HCT116 (cell line): ENCODE measurements at regions not wholly inside any gene's neighbourhood (a gene's known extent, or its start where the extent isn't known, plus 50 kb on each side); places are given as distances from the start of the nearest gene placed in this dataset.

Source experiments
- ATAC-seq: fragments of 200-7000 bp; cut with Tn5 transposase; 2 replicates; pipeline ENCODE4 v1.9.1; 2020; ENCODE audit warnings: mild to moderate bottlenecking, moderate library complexity
- BruUV-seq: library from RNA; stranded (reverse); fragments of 400-500 nt; replicated peaks from 2 replicates; lab custom pipeline; 2021; lab: Mats Ljungman, UMichigan
- CTCF ChIA-PET: fragments of 300-600 bp; sonication (Branson Sonifier 250); formaldehyde crosslinking; loops from one replicate; lab custom pipeline; 2021; ENCODE audit warnings: antibody characterized with exemption; lab: Charles Lee
- POLR2A ChIA-PET: fragments of 300-600, 350-600 bp; sonication (Branson Sonifier 250); formaldehyde crosslinking; loops from one replicate; lab custom pipeline; 2021; ENCODE audit warnings: antibody characterized with exemption; lab: Charles Lee
- RAD21 ChIA-PET, 2 experiments: fragments of 300-600 bp; sonication (Branson Sonifier 250); formaldehyde crosslinking; loops; one replicate each; lab custom pipeline; 2023; ENCODE audit warnings: low total read pairs in 2 of 2; ENCODE audit not compliant: uncharacterized antibody in 2 of 2, unreplicated experiment in 2 of 2, low non-redundant PET in 1 of 2; lab: Charles Lee
- DNase-seq: peaks from one replicate; pipeline ENCODE4 v3.0.0-alpha.2; 2010; ENCODE audit warnings: low read depth, low spot score
- H2AFZ ChIP-seq: fragments of 200-600 bp; shearing (Covaris generic), sonication (generic); 2 replicates; pipeline ENCODE4 v1.6.1; 2017; ENCODE audit warnings: low read depth, mixed run types, mixed read lengths, antibody characterized with exemption, low read length; ENCODE audit not compliant: poor library complexity, severe bottlenecking
- H3K27ac ChIP-seq: 2 replicates; pipeline ENCODE4 v1.5.1; 2012; ENCODE audit warnings: low read depth, low read length
- H3K27me3 ChIP-seq: fragments of 200-600 bp; sonication (generic); 2 replicates; pipeline ENCODE4 v1.6.1; 2016; ENCODE audit warnings: mixed run types, low read length, mixed read lengths; ENCODE audit not compliant: insufficient read depth
- H3K36me3 ChIP-seq, 2 experiments: fragments of 200-500 bp in 1 of 2; fragments of 200-600 bp in 1 of 2; sonication (Bioruptor generic) in 1 of 2; sonication (generic) in 1 of 2; 2 replicates each; pipeline versions ENCODE4 v1.5.1 to v1.6.1; 2014 to 2016; ENCODE audit warnings: low read length in 2 of 2, inconsistent platforms in 1 of 2, mixed read lengths in 1 of 2, mixed run types in 1 of 2; ENCODE audit not compliant: insufficient read depth in 2 of 2, control insufficient read depth in 1 of 2
- H3K4me1 ChIP-seq, 2 experiments: fragments of 200-600 bp in 1 of 2; sonication (generic) in 1 of 2; 2 replicates each; pipeline versions ENCODE4 v1.5.1 to v1.6.1; 2012 to 2017; ENCODE audit warnings: low read length in 2 of 2, inconsistent platforms in 1 of 2, mild to moderate bottlenecking in 1 of 2, mixed read lengths in 1 of 2, mixed run types in 1 of 2, moderate library complexity in 1 of 2; ENCODE audit not compliant: insufficient read depth in 2 of 2, control insufficient read depth in 1 of 2
- H3K4me2 ChIP-seq: fragments of 200-600 bp; sonication (generic); 2 replicates; pipeline ENCODE4 v1.6.1; 2017; ENCODE audit warnings: mixed run types, low read length, mixed read lengths
- H3K4me3 ChIP-seq, 2 experiments: fragments of 200-600 bp in 1 of 2; sonication (generic) in 1 of 2; replicated peaks in 1 of 2; 2 replicates each; pipeline ENCODE4 v1.5.1; 2011 to 2016; ENCODE audit warnings: low read length in 2 of 2, control low read depth in 1 of 2, low read depth in 1 of 2, mild to moderate bottlenecking in 1 of 2, mixed read lengths in 1 of 2, mixed run types in 1 of 2
- H3K79me2 ChIP-seq: fragments of 200-600 bp; sonication (generic); 2 replicates; pipeline ENCODE4 v1.6.1; 2017; ENCODE audit warnings: mild to moderate bottlenecking, mixed run types, low read length, moderate library complexity, mixed read lengths; ENCODE audit not compliant: insufficient read depth
- H3K9ac ChIP-seq: fragments of 200-600 bp; sonication (generic); 2 replicates; pipeline ENCODE4 v1.6.1; 2016; ENCODE audit warnings: low read length, mixed read lengths
- H3K9me2 ChIP-seq: fragments of 200-600 bp; sonication (generic), shearing (Covaris generic); 2 replicates; pipeline ENCODE4 v1.6.1; 2017; ENCODE audit warnings: mixed run types, mild to moderate bottlenecking, moderate library complexity; ENCODE audit not compliant: insufficient read depth
- H3K9me3 ChIP-seq, 2 experiments: fragments of 200-500 bp in 1 of 2; fragments of 200-600 bp in 1 of 2; sonication (Bioruptor generic) in 1 of 2; sonication (generic) in 1 of 2; 2 replicates each; pipeline ENCODE4 v1.6.1; 2014 to 2017; ENCODE audit warnings: low read length in 2 of 2, mixed read lengths in 2 of 2, inconsistent platforms in 1 of 2, low read depth in 1 of 2, mild to moderate bottlenecking in 1 of 2, mixed run types in 1 of 2, moderate library complexity in 1 of 2; ENCODE audit not compliant: control insufficient read depth in 1 of 2, insufficient read depth in 1 of 2
- H4K20me1 ChIP-seq: fragments of 200-600 bp; sonication (generic), shearing (Covaris generic); 2 replicates; pipeline ENCODE4 v1.6.1; 2017; ENCODE audit warnings: mixed run types, mild to moderate bottlenecking, moderate library complexity; ENCODE audit not compliant: insufficient read depth
- ATF3 ChIP-seq: IDR thresholded peaks from 2 replicates; pipeline ENCODE4 v1.6.1; 2012
- CBX3 ChIP-seq: IDR thresholded peaks from 2 replicates; pipeline ENCODE4 v1.6.1; 2012; ENCODE audit warnings: low read depth
- EGR1 ChIP-seq: IDR thresholded peaks from 2 replicates; pipeline ENCODE4 v1.6.1; 2012; ENCODE audit warnings: low read depth
- ELF1 ChIP-seq: IDR thresholded peaks from 2 replicates; pipeline ENCODE4 v1.6.1; 2012; ENCODE audit warnings: low read depth, borderline replicate concordance
- EZH2phosphoT487 ChIP-seq: fragments of 200-600 bp; IDR thresholded peaks from 2 replicates; pipeline ENCODE4 v1.6.1; 2018; ENCODE audit warnings: antibody characterized with exemption, borderline replicate concordance
- MAX ChIP-seq: IDR thresholded peaks from 2 replicates; pipeline ENCODE4 v1.6.1; 2012
- POLR2A ChIP-seq: IDR thresholded peaks from 2 replicates; pipeline ENCODE4 v1.7.0; 2011; ENCODE audit warnings: borderline replicate concordance; ENCODE audit not compliant: insufficient read depth, insufficient read length; ENCODE audit errors: extremely low read depth
- POLR2AphosphoS5 ChIP-seq: IDR thresholded peaks from 2 replicates; pipeline ENCODE4 v1.6.1; 2011; ENCODE audit warnings: mild to moderate bottlenecking, low read depth, low read length, moderate library complexity
- REST ChIP-seq: IDR thresholded peaks from 2 replicates; pipeline ENCODE4 v1.6.1; 2012; ENCODE audit warnings: low read depth
- SP1 ChIP-seq: IDR thresholded peaks from 2 replicates; pipeline ENCODE4 v1.6.1; 2012; ENCODE audit warnings: low read depth
- ZBTB33 ChIP-seq: IDR thresholded peaks from 2 replicates; pipeline ENCODE4 v1.6.1; 2011; ENCODE audit warnings: mild to moderate bottlenecking, low read length, moderate library complexity; ENCODE audit not compliant: insufficient replicate concordance; ENCODE audit errors: extremely low read depth
- ZFX ChIP-seq: fragments of 450-650 bp; IDR thresholded peaks from 2 replicates; pipeline ENCODE4 v1.6.1; 2017
- intact Hi-C: fragments of 100-400 bp; cut with micrococcal nuclease; formaldehyde crosslinking; loops from 2 replicates; pipeline ENCODE4 v1.10.0; 2022

- H3K4me1 ChIP-seq: no peaks in the 10 kb centered on the region
- peaks cover 3% of the 10 kb centered on the region; the same call in 1 of the 2 replicates for H3K27me3 ChIP-seq
- ATAC-seq: no peak
- H3K9me3 ChIP-seq: no peaks in the 10 kb centered on the region
- no peak overlapping the region for H2AFZ ChIP-seq
- H3K27ac ChIP-seq: no peak overlapping the region
- H3K4me3 ChIP-seq: no peak overlapping the region
- no peaks in the 10 kb centered on the region for H3K9me2 ChIP-seq
- no peaks in the 10 kb centered on the region for H3K36me3 ChIP-seq
- RAD21 ChIA-PET: no interaction called here
- no peaks in the 10 kb centered on the region for H4K20me1 ChIP-seq
- BruUV-seq: no TSS peak
- H3K4me2 ChIP-seq: no peak overlapping the region
- H3K79me2 ChIP-seq: no peaks in the 10 kb centered on the region
- H3K9ac ChIP-seq: no peak overlapping the region
- POLR2A ChIA-PET: no interaction called here
- intact Hi-C loops: no loop called here
- no peak for DNase-seq
- TF ChIP-seq SP1: no peak
- no peak for TF ChIP-seq CBX3
- TF ChIP-seq POLR2AphosphoS5: no peak
- no peak for TF ChIP-seq ZBTB33
- no peak for TF ChIP-seq MAX
- TF ChIP-seq REST: no peak
- no peak for TF ChIP-seq POLR2A
- no peak for TF ChIP-seq EZH2phosphoT487
- TF ChIP-seq ZFX: no peak
- no peak for TF ChIP-seq ATF3
- TF ChIP-seq ELF1: no peak
- TF ChIP-seq EGR1: no peak
- TF ChIP-seq, all 23 proteins: peak for 0
- CTCF ChIA-PET: no interaction called here
Observed at GRCh38 chr7:19322002-19322401, 176.8 kb upstream of the FERD3L start.
